Sigmoid colon (tissue), 4 donors: ENCODE measurements at regions not wholly inside any gene's neighbourhood (a gene's known extent, or its start where the extent isn't known, plus 50 kb on each side); places are given as distances from the start of the nearest gene placed in this dataset.

ENCODE experiments used
- CTCF ChIP-seq, 4 experiments: fragments of 450-650 bp in 3 of 4; fragments of 200-600 bp in 1 of 4; IDR thresholded peaks; one replicate each; pipeline ENCODE4 v1.5.1; 2016 to 2019; ENCODE audit warnings: antibody characterized with exemption in 4 of 4, mild to moderate bottlenecking in 3 of 4, moderate library complexity in 2 of 4
- EP300 ChIP-seq, 4 donors: sonication (generic); formaldehyde crosslinking; IDR thresholded peaks; one replicate each; pipeline ENCODE4 v1.6.1; 2017; ENCODE audit warnings: antibody characterized with exemption in 4 of 4

GRCh38 chr2:47303341-47304148, 65.6 kb upstream of the EPCAM start:
- TF ChIP-seq CTCF (IDR thresholded peaks at IDR 0.05) (no peak), EP300 (IDR thresholded peaks at IDR 0.05) (no peak)
